ENCODE measurements at regions not wholly inside any gene's neighbourhood (a gene's known extent, or its start where the extent isn't known, plus 50 kb on each side); places are given as distances from the start of the nearest gene placed in this dataset.

DNA sequence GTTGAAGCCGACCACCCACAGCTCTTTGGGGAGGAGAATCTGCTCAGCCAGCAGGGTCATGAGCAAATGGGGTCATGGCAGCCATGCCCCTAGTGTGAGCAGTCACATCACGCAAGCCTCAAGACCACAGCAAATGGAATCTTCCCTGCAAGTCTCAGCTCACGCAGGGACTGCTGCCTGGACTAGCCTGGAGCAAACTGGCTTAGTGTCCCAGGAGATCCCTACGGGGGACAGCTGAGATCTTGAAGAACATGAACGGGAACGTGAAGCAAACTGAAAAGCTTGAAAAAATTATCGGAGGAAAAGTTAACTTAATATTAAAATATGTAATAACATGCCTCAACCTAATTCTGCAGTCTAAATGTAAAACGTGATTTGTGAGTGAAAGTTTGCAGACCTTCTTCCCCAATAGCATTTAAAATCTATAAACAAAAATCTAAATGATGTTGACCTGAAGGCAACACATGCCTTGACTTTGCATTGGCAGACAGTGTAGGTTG is 118.4 kb downstream of the FAM124B start:
- TF ChIP-seq POLR2AphosphoS5 (IDR thresholded peaks at IDR 0.05): no peak
- TF ChIP-seq, protein P1, sequence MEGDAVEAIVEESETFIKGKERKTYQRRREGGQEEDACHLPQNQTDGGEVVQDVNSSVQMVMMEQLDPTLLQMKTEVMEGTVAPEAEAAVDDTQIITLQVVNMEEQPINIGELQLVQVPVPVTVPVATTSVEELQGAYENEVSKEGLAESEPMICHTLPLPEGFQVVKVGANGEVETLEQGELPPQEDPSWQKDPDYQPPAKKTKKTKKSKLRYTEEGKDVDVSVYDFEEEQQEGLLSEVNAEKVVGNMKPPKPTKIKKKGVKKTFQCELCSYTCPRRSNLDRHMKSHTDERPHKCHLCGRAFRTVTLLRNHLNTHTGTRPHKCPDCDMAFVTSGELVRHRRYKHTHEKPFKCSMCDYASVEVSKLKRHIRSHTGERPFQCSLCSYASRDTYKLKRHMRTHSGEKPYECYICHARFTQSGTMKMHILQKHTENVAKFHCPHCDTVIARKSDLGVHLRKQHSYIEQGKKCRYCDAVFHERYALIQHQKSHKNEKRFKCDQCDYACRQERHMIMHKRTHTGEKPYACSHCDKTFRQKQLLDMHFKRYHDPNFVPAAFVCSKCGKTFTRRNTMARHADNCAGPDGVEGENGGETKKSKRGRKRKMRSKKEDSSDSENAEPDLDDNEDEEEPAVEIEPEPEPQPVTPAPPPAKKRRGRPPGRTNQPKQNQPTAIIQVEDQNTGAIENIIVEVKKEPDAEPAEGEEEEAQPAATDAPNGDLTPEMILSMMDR (IDR thresholded peaks at IDR 0.05): no peak

All from suprapubic skin (tissue), 3 donors.